ENCODE measurements at regions not wholly inside any gene's neighbourhood (a gene's known extent, or its start where the extent isn't known, plus 50 kb on each side); places are given as distances from the start of the nearest gene placed in this dataset.

- DNase-seq (ENCODE audit: low spot score) = peak; percentile 42
These were observed 599.6 kb downstream of the INHBA start for GRCh38 chr7:41103331-41103730.

- no peak for DNase-seq (ENCODE audit: low spot score)
These were observed 604.0 kb downstream of the INHBA start for GRCh38 chr7:41098846-41099245.

- DNase-seq (ENCODE audit: low spot score) = no peak
These were observed 604.5 kb downstream of the INHBA start for GRCh38 chr7:41098402-41098801.

GRCh38 chr7:41097501-41097900 lies 605.4 kb downstream of the INHBA start:
- no peak for DNase-seq (ENCODE audit: low spot score)

- DNase-seq (ENCODE audit: low spot score) = peak; percentile 56
These were observed 606.0 kb downstream of the INHBA start for GRCh38 chr7:41096917-41097316.

- DNase-seq (ENCODE audit: low spot score) = no peak
These were observed 609.7 kb downstream of the INHBA start for GRCh38 chr7:41093141-41093540.

GRCh38 chr7:41085244-41085643 lies 617.6 kb downstream of the INHBA start:
- peak; percentile 63 for DNase-seq (ENCODE audit: low spot score)

- DNase-seq (ENCODE audit: low spot score) = no peak
These were observed 618.5 kb downstream of the INHBA start for GRCh38 chr7:41084381-41084780.

GRCh38 chr7:41069635-41070034 lies 633.3 kb downstream of the INHBA start:
- no peak for DNase-seq (ENCODE audit: low spot score)

- DNase-seq (ENCODE audit: low spot score) = no peak
These were observed 635.3 kb downstream of the INHBA start for GRCh38 chr7:41067576-41067975.

- no peak for DNase-seq (ENCODE audit: low spot score)
These were observed 637.2 kb downstream of the INHBA start for GRCh38 chr7:41065663-41066062.

GRCh38 chr7:41063116-41063515 lies 639.8 kb downstream of the INHBA start:
- no peak for DNase-seq (ENCODE audit: low spot score)

GRCh38 chr7:41060796-41061195 lies 642.1 kb downstream of the INHBA start:
- DNase-seq (ENCODE audit: low spot score) = no peak

- DNase-seq (ENCODE audit: low spot score) = no peak
These were observed 643.1 kb downstream of the INHBA start for GRCh38 chr7:41059796-41060195.

- peak; percentile 16 for DNase-seq (ENCODE audit: low spot score)
These were observed 643.7 kb downstream of the INHBA start for GRCh38 chr7:41058986-41059741.

- DNase-seq (ENCODE audit: low spot score) = no peak
These were observed 647.8 kb downstream of the INHBA start for GRCh38 chr7:41054960-41055661.

- DNase-seq (ENCODE audit: low spot score) = peak; percentile 45
These were observed 649.1 kb downstream of the INHBA start for GRCh38 chr7:41053820-41054219.

- no peak for DNase-seq (ENCODE audit: low spot score)
These were observed 650.2 kb downstream of the INHBA start for GRCh38 chr7:41052736-41053135.

GRCh38 chr7:41052201-41052600 lies 650.7 kb downstream of the INHBA start:
- DNase-seq (ENCODE audit: low spot score) = no peak

GRCh38 chr7:41051535-41051934 lies 651.4 kb downstream of the INHBA start:
- no peak for DNase-seq (ENCODE audit: low spot score)

- no peak for DNase-seq (ENCODE audit: low spot score)
These were observed 651.8 kb downstream of the INHBA start for GRCh38 chr7:41051062-41051461.

GRCh38 chr7:41048771-41049170 lies 654.1 kb downstream of the INHBA start:
- DNase-seq (ENCODE audit: low spot score) = no peak

- peak; percentile 41 for DNase-seq (ENCODE audit: low spot score)
These were observed 655.1 kb downstream of the INHBA start for GRCh38 chr7:41047789-41048191.

All from A172 (cell line).